HS-27A (cell line): ENCODE measurements at regions not wholly inside any gene's neighbourhood (a gene's known extent, or its start where the extent isn't known, plus 50 kb on each side); places are given as distances from the start of the nearest gene placed in this dataset.

Experiments
- DNase-seq: peaks from one replicate; pipeline ENCODE4 v3.0.0-alpha.2; 2012; ENCODE audit warnings: low read depth, missing footprints

GRCh38 chr12:65556676-65557437 is 267.4 kb upstream of the HMGA2 start:
- no peak for DNase-seq

- no peak for DNase-seq
Observed at GRCh38 chr12:65557438-65558181, 266.7 kb upstream of the HMGA2 start.

GRCh38 chr12:65560286-65560685 is 264.0 kb upstream of the HMGA2 start:
- no peak for DNase-seq

- peak; percentile 66 for DNase-seq
Observed at GRCh38 chr12:65561798-65562382, 262.4 kb upstream of the HMGA2 start.

GRCh38 chr12:65565601-65566560 is 258.4 kb upstream of the HMGA2 start:
- DNase-seq: peak; percentile 96

GRCh38 chr12:65566751-65567150 is 257.5 kb upstream of the HMGA2 start:
- DNase-seq: no peak

GRCh38 chr12:65567820-65568219 is 256.5 kb upstream of the HMGA2 start:
- DNase-seq: no peak

- peak; percentile 98 for DNase-seq
Observed at GRCh38 chr12:65568517-65568916, 255.8 kb upstream of the HMGA2 start.

GRCh38 chr12:65570451-65571130 is 253.7 kb upstream of the HMGA2 start:
- DNase-seq: no peak

- no peak for DNase-seq
Observed at GRCh38 chr12:65574867-65575266, 249.4 kb upstream of the HMGA2 start.

- DNase-seq: no peak
Observed at GRCh38 chr12:65584016-65584415, 240.3 kb upstream of the HMGA2 start.

- DNase-seq: no peak
Observed at GRCh38 chr12:65585648-65586602, 238.4 kb upstream of the HMGA2 start.

- DNase-seq: no peak
Observed at GRCh38 chr12:65586796-65587195, 237.5 kb upstream of the HMGA2 start.

- no peak for DNase-seq
Observed at GRCh38 chr12:65590318-65590717, 234.0 kb upstream of the HMGA2 start.

- DNase-seq: no peak
Observed at GRCh38 chr12:65592416-65592815, 231.9 kb upstream of the HMGA2 start.

- DNase-seq: no peak
Observed at GRCh38 chr12:65593239-65593701, 231.0 kb upstream of the HMGA2 start.

GRCh38 chr12:65594409-65594808 is 229.9 kb upstream of the HMGA2 start:
- no peak for DNase-seq

GRCh38 chr12:65595016-65595560 is 229.2 kb upstream of the HMGA2 start:
- DNase-seq: no peak

GRCh38 chr12:65596514-65597091 is 227.7 kb upstream of the HMGA2 start:
- DNase-seq: no peak
